ENCODE measurements at regions not wholly inside any gene's neighbourhood (a gene's known extent, or its start where the extent isn't known, plus 50 kb on each side); places are given as distances from the start of the nearest gene placed in this dataset.

- TF ChIP-seq CTCF (IDR thresholded peaks at IDR 0.05) (no peak), POLR2AphosphoS5 (IDR thresholded peaks at IDR 0.05) (no peak)
Observed at GRCh38 chr5:25849270-25849669, 1189.1 kb downstream of the CDH9 start.

Data from prostate gland (tissue), 2 donors.